ENCODE measurements at regions not wholly inside any gene's neighbourhood (a gene's known extent, or its start where the extent isn't known, plus 50 kb on each side); places are given as distances from the start of the nearest gene placed in this dataset.

DNA sequence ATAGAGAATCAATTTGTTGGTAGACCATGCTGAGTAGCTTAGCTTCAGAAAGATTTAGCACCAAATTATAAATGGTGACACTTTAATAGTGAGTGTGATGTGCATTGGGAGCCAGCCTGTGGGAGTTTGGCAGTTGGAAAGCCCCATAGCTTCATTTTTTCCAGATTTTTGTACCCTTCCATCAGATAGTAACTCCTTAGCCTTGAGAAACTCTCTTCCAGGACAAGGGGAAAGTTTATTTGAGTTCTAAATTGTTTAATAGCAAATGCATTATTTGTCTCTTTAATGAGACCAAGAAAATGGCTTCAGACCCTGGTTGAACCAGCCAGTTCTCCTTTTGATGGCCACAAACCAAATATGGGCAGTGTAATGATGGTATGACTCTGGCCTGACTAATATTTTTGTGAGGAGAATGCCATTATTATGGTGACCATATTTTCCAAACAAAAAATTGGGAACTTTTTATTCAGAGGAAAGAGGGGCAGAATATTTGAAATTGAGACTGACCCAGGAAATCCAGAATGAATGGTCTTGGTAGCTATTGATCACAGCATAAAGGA lies 49.8 kb downstream of the PLCE1 start:
- peak overlapping the region; percentile 85 for H3K27ac ChIP-seq (ENCODE audit: poor library complexity, severe bottlenecking)
- no peak overlapping the region for H3K4me3 ChIP-seq (ENCODE audit: severe bottlenecking)
- DNase-seq (ENCODE audit: low spot score) (no peak), ATAC-seq (ENCODE audit: low read depth) (no peak)
- no peaks in the 10 kb centered on the region for H3K36me3 ChIP-seq (ENCODE audit: low read depth)
- H3K9me3 ChIP-seq (ENCODE audit: severe bottlenecking), result no peaks in the 10 kb centered on the region
- H3K27me3 ChIP-seq (ENCODE audit: insufficient read depth, poor library complexity, severe bottlenecking), result no peaks in the 10 kb centered on the region
- peaks cover 19% of the 10 kb centered on the region for H3K4me1 ChIP-seq (ENCODE audit: insufficient read depth, poor library complexity, severe bottlenecking)
- TF ChIP-seq, protein P1, sequence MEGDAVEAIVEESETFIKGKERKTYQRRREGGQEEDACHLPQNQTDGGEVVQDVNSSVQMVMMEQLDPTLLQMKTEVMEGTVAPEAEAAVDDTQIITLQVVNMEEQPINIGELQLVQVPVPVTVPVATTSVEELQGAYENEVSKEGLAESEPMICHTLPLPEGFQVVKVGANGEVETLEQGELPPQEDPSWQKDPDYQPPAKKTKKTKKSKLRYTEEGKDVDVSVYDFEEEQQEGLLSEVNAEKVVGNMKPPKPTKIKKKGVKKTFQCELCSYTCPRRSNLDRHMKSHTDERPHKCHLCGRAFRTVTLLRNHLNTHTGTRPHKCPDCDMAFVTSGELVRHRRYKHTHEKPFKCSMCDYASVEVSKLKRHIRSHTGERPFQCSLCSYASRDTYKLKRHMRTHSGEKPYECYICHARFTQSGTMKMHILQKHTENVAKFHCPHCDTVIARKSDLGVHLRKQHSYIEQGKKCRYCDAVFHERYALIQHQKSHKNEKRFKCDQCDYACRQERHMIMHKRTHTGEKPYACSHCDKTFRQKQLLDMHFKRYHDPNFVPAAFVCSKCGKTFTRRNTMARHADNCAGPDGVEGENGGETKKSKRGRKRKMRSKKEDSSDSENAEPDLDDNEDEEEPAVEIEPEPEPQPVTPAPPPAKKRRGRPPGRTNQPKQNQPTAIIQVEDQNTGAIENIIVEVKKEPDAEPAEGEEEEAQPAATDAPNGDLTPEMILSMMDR (IDR thresholded peaks at IDR 0.05; ENCODE audit: poor library complexity, severe bottlenecking), result no peak

DNA sequence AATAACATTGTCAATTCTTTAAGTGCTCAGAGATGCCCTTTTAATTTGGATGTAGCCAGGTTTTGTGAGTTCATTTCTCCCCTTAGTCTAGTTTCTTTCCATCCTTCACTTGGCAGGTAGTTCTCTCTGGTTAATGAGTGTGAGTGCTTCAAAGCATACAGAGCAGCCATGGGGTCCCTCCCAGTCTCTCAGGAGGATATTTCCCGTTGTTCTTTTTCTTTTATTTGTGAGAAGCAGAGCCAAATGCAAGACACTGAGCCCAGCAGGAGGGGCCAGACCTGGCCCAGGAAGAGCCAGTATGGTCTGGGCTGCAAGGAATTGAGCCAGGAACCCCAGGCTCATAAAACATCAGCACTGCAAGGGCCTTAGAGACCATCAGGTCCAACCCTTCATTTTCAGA lies 52.4 kb downstream of the PLCE1 start:
- TF ChIP-seq, protein P1 (IDR thresholded peaks at IDR 0.05; ENCODE audit: poor library complexity, severe bottlenecking), result no peak
- Histone ChIP-seq H3K27me3 (ENCODE audit: insufficient read depth, poor library complexity, severe bottlenecking) (no peaks in the 10 kb centered on the region), H3K36me3 (ENCODE audit: low read depth) (no peaks in the 10 kb centered on the region), H3K4me1 (ENCODE audit: insufficient read depth, poor library complexity, severe bottlenecking) (peaks cover 19% of the 10 kb centered on the region), H3K9me3 (ENCODE audit: severe bottlenecking) (no peaks in the 10 kb centered on the region), H3K4me3 (ENCODE audit: severe bottlenecking) (no peak overlapping the region), H3K27ac (ENCODE audit: poor library complexity, severe bottlenecking) (no peak overlapping the region)
- no peak for DNase-seq (ENCODE audit: low spot score)
- no peak for ATAC-seq (ENCODE audit: low read depth)

DNA sequence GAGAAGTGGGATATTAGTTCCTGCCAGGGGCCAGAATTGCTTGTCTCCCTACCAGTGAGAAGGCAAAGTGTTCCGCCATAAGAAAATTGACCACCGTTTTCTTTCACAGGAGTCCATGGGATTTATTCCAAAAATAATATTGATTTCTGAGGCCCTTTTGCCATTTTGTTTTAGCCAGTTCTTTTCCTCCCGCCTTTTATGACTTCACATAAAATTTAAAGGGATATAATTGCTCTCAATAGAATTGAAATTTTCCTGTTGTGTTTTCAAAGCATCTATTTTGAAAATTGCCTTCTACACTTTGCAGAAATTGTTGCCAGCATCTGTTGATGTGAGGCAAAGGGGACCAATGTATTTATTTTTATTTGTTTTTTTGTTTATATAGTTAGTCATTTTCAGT lies 53.6 kb downstream of the PLCE1 start:
- no peak for DNase-seq (ENCODE audit: low spot score)
- no peak overlapping the region for H3K4me3 ChIP-seq (ENCODE audit: severe bottlenecking)
- peaks cover 11% of the 10 kb centered on the region for H3K4me1 ChIP-seq (ENCODE audit: insufficient read depth, poor library complexity, severe bottlenecking)
- ATAC-seq (ENCODE audit: low read depth), result no peak
- TF ChIP-seq, protein P1 (IDR thresholded peaks at IDR 0.05; ENCODE audit: poor library complexity, severe bottlenecking), result no peak
- H3K9me3 ChIP-seq (ENCODE audit: severe bottlenecking), result no peaks in the 10 kb centered on the region
- H3K27ac ChIP-seq (ENCODE audit: poor library complexity, severe bottlenecking), result no peak overlapping the region
- H3K27me3 ChIP-seq (ENCODE audit: insufficient read depth, poor library complexity, severe bottlenecking), result no peaks in the 10 kb centered on the region
- H3K36me3 ChIP-seq (ENCODE audit: low read depth), result no peaks in the 10 kb centered on the region

DNA sequence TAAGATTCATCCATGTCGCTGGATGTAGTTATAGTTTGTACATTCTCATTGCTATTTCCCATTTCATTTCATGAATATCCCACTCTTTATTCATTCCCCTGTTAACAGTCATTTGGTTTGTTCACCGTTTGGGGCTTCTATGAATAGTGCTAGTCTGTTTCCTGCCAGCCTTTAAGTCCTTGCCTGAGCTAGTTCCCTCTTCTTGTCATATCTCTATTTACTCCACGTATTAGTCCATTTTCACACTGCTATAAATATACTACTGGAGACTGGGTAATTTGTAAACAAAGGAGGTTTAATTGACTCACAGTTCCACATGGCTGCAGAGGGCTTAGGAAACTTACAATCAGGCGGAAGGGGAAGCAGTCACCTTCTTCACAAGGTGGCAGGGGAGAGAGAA lies 56.2 kb downstream of the PLCE1 start:
- H3K4me3 ChIP-seq (ENCODE audit: severe bottlenecking), result no peak overlapping the region
- TF ChIP-seq, protein P1 (IDR thresholded peaks at IDR 0.05; ENCODE audit: poor library complexity, severe bottlenecking), result no peak
- H3K4me1 ChIP-seq (ENCODE audit: insufficient read depth, poor library complexity, severe bottlenecking), result no peaks in the 10 kb centered on the region
- DNase-seq (ENCODE audit: low spot score) (no peak), ATAC-seq (ENCODE audit: low read depth) (no peak)
- H3K27ac ChIP-seq (ENCODE audit: poor library complexity, severe bottlenecking), result no peak overlapping the region
- H3K27me3 ChIP-seq (ENCODE audit: insufficient read depth, poor library complexity, severe bottlenecking), result no peaks in the 10 kb centered on the region
- H3K36me3 ChIP-seq (ENCODE audit: low read depth), result no peaks in the 10 kb centered on the region
- no peaks in the 10 kb centered on the region for H3K9me3 ChIP-seq (ENCODE audit: severe bottlenecking)

DNA sequence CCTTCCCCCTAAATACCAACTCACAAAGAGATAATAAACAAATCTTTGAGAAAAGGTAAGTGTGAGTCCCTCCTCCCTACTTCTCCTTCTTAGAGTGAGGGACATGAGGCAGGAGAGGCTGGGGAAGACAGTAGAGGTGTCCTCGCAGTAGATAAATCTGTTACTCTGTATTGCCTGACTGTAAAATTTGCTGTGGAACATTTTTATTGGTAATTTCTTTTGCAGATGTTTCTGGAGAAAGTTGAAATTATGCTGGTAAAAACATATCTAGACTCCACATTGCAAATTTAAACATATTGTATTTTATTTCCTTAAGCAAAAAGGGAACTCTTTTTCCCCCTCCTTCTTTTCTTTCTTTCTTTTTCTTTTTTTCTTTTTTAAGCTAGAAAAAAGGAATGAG lies 58.5 kb downstream of the PLCE1 start:
- no peak overlapping the region for H3K27ac ChIP-seq (ENCODE audit: poor library complexity, severe bottlenecking)
- no peaks in the 10 kb centered on the region for H3K36me3 ChIP-seq (ENCODE audit: low read depth)
- no peak for ATAC-seq (ENCODE audit: low read depth)
- DNase-seq (ENCODE audit: low spot score), result no peak
- no peaks in the 10 kb centered on the region for H3K9me3 ChIP-seq (ENCODE audit: severe bottlenecking)
- H3K4me1 ChIP-seq (ENCODE audit: insufficient read depth, poor library complexity, severe bottlenecking), result no peaks in the 10 kb centered on the region
- TF ChIP-seq, protein P1 (IDR thresholded peaks at IDR 0.05; ENCODE audit: poor library complexity, severe bottlenecking), result no peak
- H3K27me3 ChIP-seq (ENCODE audit: insufficient read depth, poor library complexity, severe bottlenecking), result no peaks in the 10 kb centered on the region
- no peak overlapping the region for H3K4me3 ChIP-seq (ENCODE audit: severe bottlenecking)
